GM18861 (cell line): ENCODE measurements at regions not wholly inside any gene's neighbourhood (a gene's known extent, or its start where the extent isn't known, plus 50 kb on each side); places are given as distances from the start of the nearest gene placed in this dataset.

ENCODE experiments used
- ATAC-seq: cut with Tn5 transposase; IDR thresholded peaks from one replicate; pipeline ENCODE4 v1.9.1; 2021; ENCODE audit not compliant: unreplicated experiment

GRCh38 chr18:76203552-76203951 lies 291.5 kb downstream of the ZNF516 start:
- ATAC-seq = no peak

GRCh38 chr18:76202322-76202721 lies 292.7 kb downstream of the ZNF516 start:
- ATAC-seq = no peak

GRCh38 chr18:76195601-76196000 lies 299.4 kb downstream of the ZNF516 start:
- ATAC-seq = no peak

- no peak for ATAC-seq
Measured at GRCh38 chr18:76188097-76188496, 306.9 kb downstream of the ZNF516 start.

- ATAC-seq = no peak
Measured at GRCh38 chr18:76179257-76179656, 315.8 kb downstream of the ZNF516 start.

- no peak for ATAC-seq
Measured at GRCh38 chr18:76177160-76177559, 317.9 kb downstream of the ZNF516 start.

- ATAC-seq = no peak
Measured at GRCh38 chr18:76174451-76174850, 320.6 kb downstream of the ZNF516 start.

- no peak for ATAC-seq
Measured at GRCh38 chr18:76169733-76170132, 325.3 kb downstream of the ZNF516 start.

- ATAC-seq = no peak
Measured at GRCh38 chr18:76167845-76168621, 327.0 kb downstream of the ZNF516 start.

GRCh38 chr18:76167410-76167809 lies 327.6 kb downstream of the ZNF516 start:
- ATAC-seq = no peak

- no peak for ATAC-seq
Measured at GRCh38 chr18:76162886-76163285, 332.2 kb downstream of the ZNF516 start.

GRCh38 chr18:76161983-76162382 lies 333.1 kb downstream of the ZNF516 start:
- ATAC-seq = no peak

- ATAC-seq = no peak
Measured at GRCh38 chr18:76153691-76154090, 341.4 kb downstream of the ZNF516 start.

- ATAC-seq = no peak
Measured at GRCh38 chr18:76149734-76150133, 345.3 kb downstream of the ZNF516 start.

- ATAC-seq = no peak
Measured at GRCh38 chr18:76149284-76149683, 345.8 kb downstream of the ZNF516 start.

GRCh38 chr18:76145521-76146376 lies 349.3 kb downstream of the ZNF516 start:
- ATAC-seq = no peak

- no peak for ATAC-seq
Measured at GRCh38 chr18:76144844-76145243, 350.2 kb downstream of the ZNF516 start.

GRCh38 chr18:76142611-76143010 lies 352.4 kb downstream of the ZNF516 start:
- no peak for ATAC-seq

- ATAC-seq = no peak
Measured at GRCh38 chr18:76139844-76140243, 355.2 kb downstream of the ZNF516 start.

GRCh38 chr18:76137216-76137615 lies 357.8 kb downstream of the ZNF516 start:
- no peak for ATAC-seq

- ATAC-seq = no peak
Measured at GRCh38 chr18:76136701-76137100, 358.3 kb downstream of the ZNF516 start.

GRCh38 chr18:76134628-76135027 lies 360.4 kb downstream of the ZNF516 start:
- ATAC-seq = no peak
